DMS 273 (cell line): ENCODE measurements at regions not wholly inside any gene's neighbourhood (a gene's known extent, or its start where the extent isn't known, plus 50 kb on each side); places are given as distances from the start of the nearest gene placed in this dataset.
"Not testable (repeated sequence)": the region's sequence is repeated elsewhere in the genome, so short reads cannot be mapped to it uniquely, and the experiment has no call there.

ENCODE experiments used
- DNase-seq: peaks from one replicate; lab custom pipeline; 2025; ENCODE audit not compliant: unreplicated experiment; lab: John Stamatoyannopoulos, UW

GRCh38 chr9:42931045-42931444 is 747.6 kb downstream of the SPATA31A6 start:
- not testable (repeated sequence) for DNase-seq

- DNase-seq, result not testable (repeated sequence)
These were observed 754.2 kb downstream of the SPATA31A6 start for GRCh38 chr9:42937583-42938235.

- not testable (repeated sequence) for DNase-seq
These were observed 763.6 kb downstream of the SPATA31A6 start for GRCh38 chr9:42947050-42947449.

GRCh38 chr9:42951239-42951638 is 767.8 kb downstream of the SPATA31A6 start:
- peak; percentile 5 for DNase-seq

- not testable (repeated sequence) for DNase-seq
These were observed 781.7 kb downstream of the SPATA31A6 start for GRCh38 chr9:42965155-42965554.

DNA sequence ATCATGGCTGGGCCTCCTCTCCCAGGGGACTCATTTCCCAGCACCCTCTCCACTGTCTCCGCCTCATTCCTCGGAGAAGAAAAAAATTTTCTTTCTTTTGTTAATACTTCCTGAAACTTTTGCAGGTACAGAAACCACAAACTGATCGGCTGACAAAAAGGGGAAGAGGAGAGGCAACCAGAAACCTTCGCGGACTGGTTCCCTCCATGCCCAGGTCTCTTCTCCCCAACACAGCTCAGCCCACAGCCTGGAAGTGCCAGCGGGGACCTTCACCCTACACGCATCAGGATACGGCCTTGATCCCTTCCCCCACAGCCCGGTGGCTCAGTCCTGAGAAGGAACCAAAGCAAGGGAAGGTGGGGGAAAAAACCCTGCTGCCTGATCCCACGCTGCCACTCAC is 788.4 kb downstream of the SPATA31A6 start:
- not testable (repeated sequence) for DNase-seq

GRCh38 chr9:42974725-42975124 is 791.3 kb downstream of the SPATA31A6 start:
- not testable (repeated sequence) for DNase-seq

GRCh38 chr9:42984761-42985160 is 801.3 kb downstream of the SPATA31A6 start:
- DNase-seq, result not testable (repeated sequence)
